Liver (tissue), 8 donors: ENCODE measurements at regions not wholly inside any gene's neighbourhood (a gene's known extent, or its start where the extent isn't known, plus 50 kb on each side); places are given as distances from the start of the nearest gene placed in this dataset.

Experiments used
- DNase-seq: peaks from one replicate; pipeline ENCODE4 v3.0.0-alpha.2; 2017; ENCODE audit warnings: low spot score
- H3K27ac ChIP-seq, 2 donors: one replicate each; pipeline ENCODE4 v1.7.0; 2013; ENCODE audit warnings: inconsistent platforms in 2 of 2, low read length in 2 of 2, control low read depth in 1 of 2, low read depth in 1 of 2, mild to moderate bottlenecking in 1 of 2
- H3K27me3 ChIP-seq, 4 donors: one replicate each; pipeline versions ENCODE4 v1.6.1 to v1.7.0; 2013; ENCODE audit warnings: low read length in 3 of 4, inconsistent platforms in 1 of 4, mild to moderate bottlenecking in 1 of 4, moderate library complexity in 1 of 4; ENCODE audit not compliant: control insufficient read depth in 4 of 4, insufficient read depth in 4 of 4
- H3K36me3 ChIP-seq, 4 donors: one replicate each; pipeline versions ENCODE4 v1.6.1 to v1.7.0; 2013; ENCODE audit warnings: low read length in 3 of 4, mild to moderate bottlenecking in 3 of 4, low read depth in 1 of 4, moderate library complexity in 1 of 4; ENCODE audit not compliant: control insufficient read depth in 4 of 4, insufficient read depth in 3 of 4
- H3K4me1 ChIP-seq, 4 donors: one replicate each; pipeline versions ENCODE4 v1.6.1 to v1.7.0; 2013; ENCODE audit warnings: low read length in 3 of 4, mild to moderate bottlenecking in 3 of 4, moderate library complexity in 1 of 4; ENCODE audit not compliant: control insufficient read depth in 4 of 4, insufficient read depth in 4 of 4
- H3K4me3 ChIP-seq, 3 donors: one replicate each; pipeline versions ENCODE4 v1.6.1 to v1.7.0; 2013; ENCODE audit warnings: low read length in 3 of 3, control low read depth in 1 of 3, low read depth in 1 of 3, mild to moderate bottlenecking in 1 of 3
- H3K9ac ChIP-seq, 2 donors: one replicate each; pipeline ENCODE4 v1.7.0; 2013; ENCODE audit warnings: low read length in 2 of 2, mild to moderate bottlenecking in 2 of 2, moderate library complexity in 2 of 2, control low read depth in 1 of 2, low read depth in 1 of 2
- H3K9me3 ChIP-seq, 4 donors: one replicate each; pipeline versions ENCODE4 v1.6.1 to v1.7.0; 2013; ENCODE audit warnings: low read length in 3 of 4; ENCODE audit not compliant: control insufficient read depth in 4 of 4
- EGR1 ChIP-seq, 2 donors: IDR thresholded peaks; 2 replicates each; pipeline ENCODE4 v1.6.1; 2016 to 2018; ENCODE audit warnings: antibody characterized with exemption in 2 of 2, low read depth in 2 of 2
- FOXA1 ChIP-seq: IDR thresholded peaks from 2 replicates; pipeline ENCODE4 v1.6.1; 2016; ENCODE audit warnings: antibody characterized with exemption
- FOXA2 ChIP-seq: IDR thresholded peaks from 2 replicates; pipeline ENCODE4 v1.6.1; 2016; ENCODE audit warnings: antibody characterized with exemption
- GABPA ChIP-seq, 2 donors: IDR thresholded peaks in 1 of 2; conservative IDR thresholded peaks in 1 of 2; 2 replicates each; pipeline ENCODE4 v1.6.1; 2016; ENCODE audit warnings: antibody characterized with exemption in 2 of 2, mild to moderate bottlenecking in 1 of 2, moderate library complexity in 1 of 2
- HNF4A ChIP-seq, 2 donors: conservative IDR thresholded peaks; 2 replicates each; pipeline ENCODE4 v1.6.1; 2016; ENCODE audit warnings: antibody characterized with exemption in 2 of 2, mild to moderate bottlenecking in 2 of 2
- HNF4G ChIP-seq: IDR thresholded peaks from 2 replicates; pipeline ENCODE4 v1.6.1; 2016; ENCODE audit warnings: antibody characterized with exemption
- JUND ChIP-seq, 2 donors: IDR thresholded peaks; 2 replicates each; pipeline ENCODE4 v1.6.1; 2016; ENCODE audit warnings: antibody characterized with exemption in 2 of 2
- MAX ChIP-seq: IDR thresholded peaks from 2 replicates; pipeline ENCODE4 v1.6.1; 2016; ENCODE audit warnings: antibody characterized with exemption
- NR2F2 ChIP-seq: IDR thresholded peaks from 2 replicates; pipeline ENCODE4 v1.6.1; 2016; ENCODE audit warnings: antibody characterized with exemption
- RAD21 ChIP-seq, 2 donors: IDR thresholded peaks; 2 replicates each; pipeline ENCODE4 v1.6.1; 2016; ENCODE audit warnings: antibody characterized with exemption in 2 of 2, mild to moderate bottlenecking in 2 of 2
- REST ChIP-seq: IDR thresholded peaks from 2 replicates; pipeline ENCODE4 v1.6.1; 2016; ENCODE audit warnings: antibody characterized with exemption, mild to moderate bottlenecking
- RXRA ChIP-seq, 2 donors: IDR thresholded peaks; 2 replicates each; pipeline ENCODE4 v1.6.1; 2017 to 2018; ENCODE audit warnings: antibody characterized with exemption in 2 of 2, mild to moderate bottlenecking in 1 of 2
- SP1 ChIP-seq: IDR thresholded peaks from 2 replicates; pipeline ENCODE4 v1.6.1; 2018; ENCODE audit warnings: antibody characterized with exemption, mild to moderate bottlenecking
- TAF1 ChIP-seq: conservative IDR thresholded peaks from 2 replicates; pipeline ENCODE4 v1.6.1; 2016; ENCODE audit warnings: antibody characterized with exemption, mild to moderate bottlenecking
- YY1 ChIP-seq: IDR thresholded peaks from 2 replicates; pipeline ENCODE4 v1.6.1; 2016; ENCODE audit warnings: antibody characterized with exemption, mild to moderate bottlenecking
- ZBTB33 ChIP-seq: IDR thresholded peaks from 2 replicates; pipeline ENCODE4 v1.6.1; 2016; ENCODE audit warnings: antibody characterized with exemption
- WGBS: extraction: QIAGEN DNeasy Blood & Tissue Kit; methylation state at CpG from one replicate; pipeline ENCODE4 v1.1.7; 2013; 5-methylcytosine and 5-hydroxymethylcytosine counted together
- TF ChIP-seq, protein P1 (sequence below): fragments of 150-350 bp; IDR thresholded peaks from 2 replicates; pipeline ENCODE4 v1.5.1; 2017; ENCODE audit warnings: improper control_type of control experiment, low read depth, low read length; ENCODE audit not compliant: missing input control
- TF ChIP-seq, protein P2 (sequence below): IDR thresholded peaks from 2 replicates; pipeline ENCODE4 v1.6.1; 2016; ENCODE audit warnings: antibody characterized with exemption
- donor health status: healthy.
- donor health status: healthy.
- donor health status: healthy.
- donor health status: healthy.
- donor health status: healthy.

GRCh38 chr2:217219164-217219520 lies 359.3 kb upstream of the TNP1 start:
- Histone ChIP-seq H3K9ac (no peak overlapping the region), H3K4me3 (no peak overlapping the region), H3K27ac (no peak overlapping the region), H3K9me3 (no peaks in the 10 kb centered on the region), H3K27me3 (peaks cover 0 to 5% (median 0%) of the 10 kb centered on the region in 4 donors), H3K4me1 (no peaks in the 10 kb centered on the region), H3K36me3 (no peaks in the 10 kb centered on the region)
- 81% methylated on average over 2 of the region's 2 CpGs for WGBS
- no peak for TF ChIP-seq ZBTB33
- no peak for TF ChIP-seq YY1
- TF ChIP-seq EGR1 (IDR thresholded peaks at IDR 0.05; ENCODE audit: low read depth in 2 of 2), result no peak
- TF ChIP-seq GABPA (IDR thresholded peaks at IDR 0.05 in 1 of 2, conservative IDR thresholded peaks at IDR 0.05 in 1 of 2), result no peak
- no peak for TF ChIP-seq JUND (IDR thresholded peaks at IDR 0.05)
- no peak for TF ChIP-seq HNF4A (conservative IDR thresholded peaks at IDR 0.05)
- TF ChIP-seq, protein P1, sequence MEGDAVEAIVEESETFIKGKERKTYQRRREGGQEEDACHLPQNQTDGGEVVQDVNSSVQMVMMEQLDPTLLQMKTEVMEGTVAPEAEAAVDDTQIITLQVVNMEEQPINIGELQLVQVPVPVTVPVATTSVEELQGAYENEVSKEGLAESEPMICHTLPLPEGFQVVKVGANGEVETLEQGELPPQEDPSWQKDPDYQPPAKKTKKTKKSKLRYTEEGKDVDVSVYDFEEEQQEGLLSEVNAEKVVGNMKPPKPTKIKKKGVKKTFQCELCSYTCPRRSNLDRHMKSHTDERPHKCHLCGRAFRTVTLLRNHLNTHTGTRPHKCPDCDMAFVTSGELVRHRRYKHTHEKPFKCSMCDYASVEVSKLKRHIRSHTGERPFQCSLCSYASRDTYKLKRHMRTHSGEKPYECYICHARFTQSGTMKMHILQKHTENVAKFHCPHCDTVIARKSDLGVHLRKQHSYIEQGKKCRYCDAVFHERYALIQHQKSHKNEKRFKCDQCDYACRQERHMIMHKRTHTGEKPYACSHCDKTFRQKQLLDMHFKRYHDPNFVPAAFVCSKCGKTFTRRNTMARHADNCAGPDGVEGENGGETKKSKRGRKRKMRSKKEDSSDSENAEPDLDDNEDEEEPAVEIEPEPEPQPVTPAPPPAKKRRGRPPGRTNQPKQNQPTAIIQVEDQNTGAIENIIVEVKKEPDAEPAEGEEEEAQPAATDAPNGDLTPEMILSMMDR, result no peak
- TF ChIP-seq NR2F2, result no peak
- TF ChIP-seq RAD21 (IDR thresholded peaks at IDR 0.05), result no peak
- no peak for TF ChIP-seq RXRA (IDR thresholded peaks at IDR 0.05)
- TF ChIP-seq FOXA1, result no peak
- no peak for TF ChIP-seq SP1
- no peak for TF ChIP-seq HNF4G
- TF ChIP-seq TAF1, result no peak
- TF ChIP-seq, protein P2, sequence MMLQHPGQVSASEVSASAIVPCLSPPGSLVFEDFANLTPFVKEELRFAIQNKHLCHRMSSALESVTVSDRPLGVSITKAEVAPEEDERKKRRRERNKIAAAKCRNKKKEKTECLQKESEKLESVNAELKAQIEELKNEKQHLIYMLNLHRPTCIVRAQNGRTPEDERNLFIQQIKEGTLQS, result no peak
- no peak for TF ChIP-seq FOXA2
- no peak for DNase-seq

GRCh38 chr2:217218269-217219163 lies 358.7 kb upstream of the TNP1 start:
- Histone ChIP-seq H3K4me3 (no peak overlapping the region), H3K27me3 (peaks cover 0 to 5% (median 0%) of the 10 kb centered on the region in 4 donors), H3K36me3 (no peaks in the 10 kb centered on the region), H3K9ac (no peak overlapping the region), H3K27ac (no peak overlapping the region), H3K4me1 (no peaks in the 10 kb centered on the region), H3K9me3 (no peaks in the 10 kb centered on the region)
- no peak for DNase-seq
- 75% methylated on average over 5 of the region's 5 CpGs for WGBS
- TF ChIP-seq SP1 (no peak), RAD21 (IDR thresholded peaks at IDR 0.05) (no peak), JUND (IDR thresholded peaks at IDR 0.05) (no peak), GABPA (IDR thresholded peaks at IDR 0.05 in 1 of 2, conservative IDR thresholded peaks at IDR 0.05 in 1 of 2) (no peak), REST (no peak), EGR1 (IDR thresholded peaks at IDR 0.05; ENCODE audit: low read depth in 2 of 2) (no peak), HNF4G (no peak), HNF4A (conservative IDR thresholded peaks at IDR 0.05) (no peak), RXRA (IDR thresholded peaks at IDR 0.05) (no peak), ZBTB33 (no peak), MAX (no peak), YY1 (no peak)
- TF ChIP-seq, protein P1, result no peak
